ENCODE measurements at regions not wholly inside any gene's neighbourhood (a gene's known extent, or its start where the extent isn't known, plus 50 kb on each side); places are given as distances from the start of the nearest gene placed in this dataset.
"Not testable (repeated sequence)": the region's sequence is repeated elsewhere in the genome, so short reads cannot be mapped to it uniquely, and the experiment has no call there.

- no peaks in the 10 kb centered on the region for H3K4me1 ChIP-seq (ENCODE audit: insufficient read depth, low read length, poor library complexity, severe bottlenecking)
- CTCF ChIA-PET = no interaction called here
- no peak overlapping the region for H3K27ac ChIP-seq (ENCODE audit: low read depth, low read length, poor library complexity, severe bottlenecking)
- POLR2A ChIA-PET (ENCODE audit: low non-redundant PET) = no interaction called here
- no peak for DNase-seq (ENCODE audit: low spot score)
- H3K4me3 ChIP-seq (ENCODE audit: low read depth, low read length, poor library complexity, severe bottlenecking) = no peak overlapping the region
- TF ChIP-seq EZH2 (IDR thresholded peaks at IDR 0.05; ENCODE audit: borderline replicate concordance, low read depth, low read length, poor library complexity, severe bottlenecking) = no peak
- no peak for TF ChIP-seq CTCF (conservative IDR thresholded peaks at IDR 0.05; ENCODE audit: low read depth, low read length)
- BruUV-seq (replicated peaks) = no TSS peak
- no peaks in the 10 kb centered on the region for H3K27me3 ChIP-seq (replicated peaks; ENCODE audit: insufficient read depth, low read depth, low read length, poor library complexity)
- H3K36me3 ChIP-seq (ENCODE audit: insufficient read depth, low read length, poor library complexity, severe bottlenecking) = no peaks in the 10 kb centered on the region
- no peaks in the 10 kb centered on the region for H3K9me3 ChIP-seq (ENCODE audit: low read depth, low read length, poor library complexity, severe bottlenecking)
- intact Hi-C loops (cut with micrococcal nuclease; ENCODE audit: unreplicated experiment) = no loop called here
Measured at GRCh38 chr1:81505831-81506230, 294.9 kb upstream of the ADGRL2 start.

GRCh38 chr1:81504820-81505219 lies 295.9 kb upstream of the ADGRL2 start:
- DNase-seq (ENCODE audit: low spot score); H3K27me3 ChIP-seq (replicated peaks; ENCODE audit: insufficient read depth, low read depth, low read length, poor library complexity); CTCF ChIA-PET; H3K9me3 ChIP-seq (ENCODE audit: low read depth, low read length, poor library complexity, severe bottlenecking); intact Hi-C loops (cut with micrococcal nuclease; ENCODE audit: unreplicated experiment); H3K4me1 ChIP-seq (ENCODE audit: insufficient read depth, low read length, poor library complexity, severe bottlenecking); H3K4me3 ChIP-seq (ENCODE audit: low read depth, low read length, poor library complexity, severe bottlenecking); H3K36me3 ChIP-seq (ENCODE audit: insufficient read depth, low read length, poor library complexity, severe bottlenecking); POLR2A ChIA-PET (ENCODE audit: low non-redundant PET); BruUV-seq (replicated peaks); H3K27ac ChIP-seq (ENCODE audit: low read depth, low read length, poor library complexity, severe bottlenecking): not testable (repeated sequence)

GRCh38 chr1:81502705-81503104 lies 298.0 kb upstream of the ADGRL2 start:
- H3K4me1 ChIP-seq (ENCODE audit: insufficient read depth, low read length, poor library complexity, severe bottlenecking); CTCF ChIA-PET; POLR2A ChIA-PET (ENCODE audit: low non-redundant PET); H3K4me3 ChIP-seq (ENCODE audit: low read depth, low read length, poor library complexity, severe bottlenecking); H3K36me3 ChIP-seq (ENCODE audit: insufficient read depth, low read length, poor library complexity, severe bottlenecking); H3K9me3 ChIP-seq (ENCODE audit: low read depth, low read length, poor library complexity, severe bottlenecking); H3K27ac ChIP-seq (ENCODE audit: low read depth, low read length, poor library complexity, severe bottlenecking); H3K27me3 ChIP-seq (replicated peaks; ENCODE audit: insufficient read depth, low read depth, low read length, poor library complexity); DNase-seq (ENCODE audit: low spot score); intact Hi-C loops (cut with micrococcal nuclease; ENCODE audit: unreplicated experiment); BruUV-seq (replicated peaks): not testable (repeated sequence)

GRCh38 chr1:81501485-81501884 lies 299.2 kb upstream of the ADGRL2 start:
- H3K27ac ChIP-seq (ENCODE audit: low read depth, low read length, poor library complexity, severe bottlenecking); CTCF ChIA-PET; H3K9me3 ChIP-seq (ENCODE audit: low read depth, low read length, poor library complexity, severe bottlenecking); H3K4me1 ChIP-seq (ENCODE audit: insufficient read depth, low read length, poor library complexity, severe bottlenecking); H3K27me3 ChIP-seq (replicated peaks; ENCODE audit: insufficient read depth, low read depth, low read length, poor library complexity); DNase-seq (ENCODE audit: low spot score); POLR2A ChIA-PET (ENCODE audit: low non-redundant PET); H3K4me3 ChIP-seq (ENCODE audit: low read depth, low read length, poor library complexity, severe bottlenecking); BruUV-seq (replicated peaks); intact Hi-C loops (cut with micrococcal nuclease; ENCODE audit: unreplicated experiment); H3K36me3 ChIP-seq (ENCODE audit: insufficient read depth, low read length, poor library complexity, severe bottlenecking): not testable (repeated sequence)

GRCh38 chr1:81499487-81499886 lies 301.2 kb upstream of the ADGRL2 start:
- CTCF ChIA-PET = no interaction called here
- no peaks in the 10 kb centered on the region for H3K9me3 ChIP-seq (ENCODE audit: low read depth, low read length, poor library complexity, severe bottlenecking)
- intact Hi-C loops (cut with micrococcal nuclease; ENCODE audit: unreplicated experiment) = no loop called here

More at GRCh38 chr1:81499487-81499886, 301.2 kb upstream of the ADGRL2 start:
- POLR2A ChIA-PET (ENCODE audit: low non-redundant PET) = no interaction called here
- TF ChIP-seq EZH2 (IDR thresholded peaks at IDR 0.05; ENCODE audit: borderline replicate concordance, low read depth, low read length, poor library complexity, severe bottlenecking) (no peak), CTCF (conservative IDR thresholded peaks at IDR 0.05; ENCODE audit: low read depth, low read length) (no peak)
- Histone ChIP-seq H3K27me3 (replicated peaks; ENCODE audit: insufficient read depth, low read depth, low read length, poor library complexity) (no peaks in the 10 kb centered on the region), H3K27ac (ENCODE audit: low read depth, low read length, poor library complexity, severe bottlenecking) (no peak overlapping the region), H3K4me1 (ENCODE audit: insufficient read depth, low read length, poor library complexity, severe bottlenecking) (no peaks in the 10 kb centered on the region), H3K36me3 (ENCODE audit: insufficient read depth, low read length, poor library complexity, severe bottlenecking) (no peaks in the 10 kb centered on the region), H3K4me3 (ENCODE audit: low read depth, low read length, poor library complexity, severe bottlenecking) (no peak overlapping the region)
- DNase-seq (ENCODE audit: low spot score) = no peak
- no TSS peak for BruUV-seq (replicated peaks)

All from A673 (cell line).